PC-9 (cell line): ENCODE measurements at regions not wholly inside any gene's neighbourhood (a gene's known extent, or its start where the extent isn't known, plus 50 kb on each side); places are given as distances from the start of the nearest gene placed in this dataset.

Source experiments
- BruUV-seq: library from RNA; stranded (reverse); fragments of 400-500 nt; replicated peaks from 2 replicates; lab custom pipeline; 2021; lab: Mats Ljungman, UMichigan
- CTCF ChIA-PET: fragments of 300-600 bp; sonication (Branson Sonifier 250); formaldehyde crosslinking; loops from one replicate; lab custom pipeline; 2022; ENCODE audit warnings: antibody characterized with exemption; lab: Charles Lee
- POLR2A ChIA-PET: fragments of 300-600 bp; sonication (Branson Sonifier 250); formaldehyde crosslinking; loops from one replicate; lab custom pipeline; 2022; ENCODE audit warnings: antibody characterized with exemption; ENCODE audit not compliant: unreplicated experiment; lab: Charles Lee
- DNase-seq, 2 experiments: peaks; one replicate each; pipeline versions ENCODE4 v3.0.0 to v3.0.0-alpha.2; 2015 to 2022; ENCODE audit warnings: mixed read lengths in 1 of 2
- H2AFZ ChIP-seq: fragments of 200-600 bp; sonication (generic); 2 replicates; pipeline ENCODE4 v1.8.1; 2017; ENCODE audit warnings: antibody characterized with exemption
- H3F3A ChIP-seq: fragments of 200-600 bp; sonication (generic); 2 replicates; pipeline ENCODE4 v1.8.1; 2017; ENCODE audit warnings: antibody characterized with exemption, mild to moderate bottlenecking, low read depth; ENCODE audit not compliant: insufficient read depth
- H3K27ac ChIP-seq: fragments of 200-600 bp; sonication (generic); 2 replicates; pipeline ENCODE4 v1.6.1; 2016; ENCODE audit warnings: mixed run types
- H3K27me3 ChIP-seq: fragments of 200-600 bp; sonication (generic); 2 replicates; pipeline ENCODE4 v1.6.1; 2016; ENCODE audit warnings: low read depth, mixed run types; ENCODE audit not compliant: insufficient read depth
- H3K36me3 ChIP-seq: fragments of 200-600 bp; sonication (generic); 2 replicates; pipeline ENCODE4 v1.6.1; 2016; ENCODE audit warnings: low read depth, mixed run types
- H3K4me1 ChIP-seq: fragments of 200-600 bp; sonication (generic); replicated peaks from 2 replicates; pipeline ENCODE4 v1.6.1; 2016; ENCODE audit warnings: mixed run types; ENCODE audit not compliant: insufficient read depth
- H3K4me2 ChIP-seq: fragments of 200-600 bp; sonication (generic); 2 replicates; pipeline ENCODE4 v1.6.1; 2017; ENCODE audit warnings: mixed run types
- H3K4me3 ChIP-seq: fragments of 200-600 bp; sonication (generic); 2 replicates; pipeline ENCODE4 v1.6.1; 2016; ENCODE audit warnings: mixed run types
- H3K79me2 ChIP-seq: fragments of 200-600 bp; sonication (generic); 2 replicates; pipeline ENCODE4 v1.6.1; 2017; ENCODE audit warnings: low read depth, mixed run types
- H3K9me2 ChIP-seq: fragments of 200-600 bp; sonication (generic); 2 replicates; pipeline ENCODE4 v1.8.1; 2017; ENCODE audit warnings: mild to moderate bottlenecking; ENCODE audit not compliant: insufficient read depth
- H3K9me3 ChIP-seq: fragments of 200-600 bp; sonication (generic); 2 replicates; pipeline ENCODE4 v1.8.1; 2016; ENCODE audit warnings: low read depth; ENCODE audit not compliant: insufficient read depth
- H4K20me1 ChIP-seq: fragments of 200-600 bp; sonication (generic); 2 replicates; pipeline ENCODE4 v1.8.1; 2017; ENCODE audit not compliant: insufficient read depth
- CTCF ChIP-seq: fragments of 200-600 bp; sonication (generic); conservative IDR thresholded peaks from 2 replicates; pipeline ENCODE4 v1.6.1; 2017; ENCODE audit warnings: mixed run types, antibody characterized with exemption, mild to moderate bottlenecking, moderate library complexity
- EZH2 ChIP-seq: fragments of 200-600 bp; sonication (generic); IDR thresholded peaks from 2 replicates; pipeline ENCODE4 v1.8.0; 2017; ENCODE audit warnings: antibody characterized with exemption, low read depth
- intact Hi-C: fragments of 100-400 bp; cut with micrococcal nuclease; formaldehyde crosslinking; loops from one replicate; pipeline ENCODE4 v1.10.0; 2022; ENCODE audit not compliant: unreplicated experiment

GRCh38 chr4:123507376-123507775 lies 110.8 kb downstream of the SPRY1 start:
- Histone ChIP-seq H3F3A (peaks cover 7% of the 10 kb centered on the region; the same call in 1 of the 2 replicates), H3K27me3 (no peaks in the 10 kb centered on the region), H4K20me1 (no peaks in the 10 kb centered on the region), H3K4me2 (no peak overlapping the region), H3K36me3 (no peaks in the 10 kb centered on the region), H2AFZ (no peak overlapping the region; the same call in 1 of the 2 replicates), H3K9me3 (no peaks in the 10 kb centered on the region; the same call in none of the 2 replicates), H3K9me2 (no peaks in the 10 kb centered on the region), H3K79me2 (no peaks in the 10 kb centered on the region), H3K4me3 (no peak overlapping the region), H3K4me1 (peaks cover 10% of the 10 kb centered on the region), H3K27ac (no peak overlapping the region)
- TF ChIP-seq CTCF (no peak), EZH2 (no peak)
- ChIA-PET POLR2A (no interaction called here), CTCF (no interaction called here)
- no peak for DNase-seq
- intact Hi-C loops, result no loop called here
- BruUV-seq, result no TSS peak

GRCh38 chr4:123510221-123510620 lies 113.6 kb downstream of the SPRY1 start:
- Histone ChIP-seq H3K27ac (no peak overlapping the region), H3F3A (peaks cover 7% of the 10 kb centered on the region; the same call in 1 of the 2 replicates), H3K4me3 (no peak overlapping the region), H3K4me2 (no peak overlapping the region), H3K9me3 (no peaks in the 10 kb centered on the region; the same call in none of the 2 replicates), H3K27me3 (no peaks in the 10 kb centered on the region), H3K9me2 (no peaks in the 10 kb centered on the region), H3K4me1 (0 out of 2 replicates have a peak, but pooled peaks cover under 1% of the 10 kb centered on the region), H4K20me1 (no peaks in the 10 kb centered on the region), H3K36me3 (no peaks in the 10 kb centered on the region), H2AFZ (no peak overlapping the region), H3K79me2 (no peaks in the 10 kb centered on the region)
- intact Hi-C loops, result no loop called here
- POLR2A ChIA-PET, result no interaction called here
- CTCF ChIA-PET, result no interaction called here
- no peak for TF ChIP-seq CTCF
- no peak for TF ChIP-seq EZH2
- no peak for DNase-seq
- BruUV-seq, result no TSS peak

GRCh38 chr4:123510659-123511058 lies 114.1 kb downstream of the SPRY1 start:
- peaks cover 7% of the 10 kb centered on the region; the same call in 1 of the 2 replicates for H3F3A ChIP-seq
- no peaks in the 10 kb centered on the region for H4K20me1 ChIP-seq
- H3K9me3 ChIP-seq, result no peaks in the 10 kb centered on the region; the same call in none of the 2 replicates
- no peak overlapping the region for H3K4me2 ChIP-seq
- BruUV-seq, result no TSS peak
- H3K27ac ChIP-seq, result no peak overlapping the region
- H3K4me1 ChIP-seq, result no peaks in the 10 kb centered on the region
- POLR2A ChIA-PET, result no interaction called here
- DNase-seq, result no peak
- H3K9me2 ChIP-seq, result no peaks in the 10 kb centered on the region
- CTCF ChIA-PET, result no interaction called here
- intact Hi-C loops, result no loop called here
- H3K27me3 ChIP-seq, result no peaks in the 10 kb centered on the region
- no peak overlapping the region for H2AFZ ChIP-seq
- no peaks in the 10 kb centered on the region for H3K36me3 ChIP-seq
- no peak overlapping the region for H3K4me3 ChIP-seq
- TF ChIP-seq CTCF, result no peak
- no peak for TF ChIP-seq EZH2
- no peaks in the 10 kb centered on the region for H3K79me2 ChIP-seq
